ENCODE measurements at regions not wholly inside any gene's neighbourhood (a gene's known extent, or its start where the extent isn't known, plus 50 kb on each side); places are given as distances from the start of the nearest gene placed in this dataset.

DNA sequence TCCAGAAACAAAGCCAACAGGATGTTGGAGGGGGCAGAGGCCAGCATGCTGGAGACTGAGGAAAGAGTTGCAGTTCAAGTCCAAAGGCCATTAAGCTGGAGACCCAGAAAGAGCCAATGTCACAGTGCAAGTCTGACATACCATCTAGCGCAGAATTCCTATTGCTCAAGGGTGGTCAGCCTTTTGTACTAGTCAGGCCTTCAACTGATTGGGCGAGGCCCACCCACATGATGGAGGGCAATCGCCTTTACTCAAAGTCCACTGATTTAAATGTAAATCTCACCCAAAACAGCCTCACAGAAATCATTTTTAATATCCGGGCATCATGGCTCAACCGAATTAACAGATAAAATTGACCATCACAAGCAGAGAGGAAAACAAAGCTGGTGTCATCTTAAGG lies 113.9 kb downstream of the RCN1 start:
- no peak for DNase-seq

DNA sequence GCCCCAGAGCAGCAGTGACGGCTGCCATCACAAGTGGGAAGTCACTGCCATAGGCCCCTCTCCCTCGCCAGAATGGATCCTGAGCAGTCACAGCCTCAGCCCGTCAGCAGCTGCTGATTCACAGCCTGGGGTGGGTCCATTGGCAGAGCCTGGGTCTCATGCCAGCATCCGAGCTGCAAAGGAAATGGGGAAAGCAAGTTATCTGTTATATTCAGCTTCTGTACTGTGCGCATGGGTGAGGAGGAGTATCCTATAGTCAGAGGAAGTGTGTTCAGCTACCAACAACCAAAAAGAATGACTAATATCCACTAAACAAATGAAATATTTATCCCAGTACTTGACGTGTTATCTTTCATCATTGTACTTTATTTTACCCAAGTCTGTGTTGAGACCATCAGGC lies 119.7 kb downstream of the RCN1 start:
- no peak for DNase-seq

DNA sequence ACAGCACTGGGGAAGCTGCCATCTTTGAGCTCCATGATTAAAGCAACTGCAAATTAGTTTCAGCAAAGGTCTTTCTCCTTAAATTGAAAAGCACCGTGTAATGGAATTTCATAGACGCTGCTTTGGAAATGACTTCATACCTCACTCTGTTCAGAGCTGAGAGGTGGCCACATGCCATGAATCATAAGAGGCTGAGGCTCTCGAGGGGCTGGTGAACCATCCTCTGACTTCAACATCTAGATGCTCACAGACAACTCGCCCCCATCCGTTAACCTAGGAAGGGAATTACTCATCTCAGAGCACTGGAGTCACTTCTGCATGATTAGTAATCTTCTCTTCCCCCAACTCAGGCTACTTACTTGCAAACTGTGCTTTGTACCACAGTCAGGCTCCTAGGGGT lies 122.3 kb downstream of the RCN1 start:
- DNase-seq = no peak

DNA sequence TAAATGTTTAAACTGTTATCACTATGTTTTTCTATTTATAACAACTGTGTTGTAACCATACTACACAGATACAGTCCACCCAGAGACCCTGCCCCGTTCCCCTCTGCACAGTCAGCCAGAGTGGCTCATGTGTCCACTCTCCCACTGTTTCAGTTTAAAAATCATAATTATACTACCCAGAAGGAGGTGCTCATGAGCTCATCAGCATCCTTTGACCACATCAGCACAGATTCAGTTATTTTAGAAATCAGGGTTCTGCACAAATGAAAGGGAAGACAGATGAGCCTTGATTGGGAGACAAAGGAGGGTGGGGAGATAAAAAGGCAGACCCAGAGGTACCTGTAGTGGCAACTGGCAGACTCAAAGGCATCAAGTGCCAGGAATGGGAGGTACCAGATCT lies 124.3 kb downstream of the RCN1 start:
- no peak for DNase-seq

DNA sequence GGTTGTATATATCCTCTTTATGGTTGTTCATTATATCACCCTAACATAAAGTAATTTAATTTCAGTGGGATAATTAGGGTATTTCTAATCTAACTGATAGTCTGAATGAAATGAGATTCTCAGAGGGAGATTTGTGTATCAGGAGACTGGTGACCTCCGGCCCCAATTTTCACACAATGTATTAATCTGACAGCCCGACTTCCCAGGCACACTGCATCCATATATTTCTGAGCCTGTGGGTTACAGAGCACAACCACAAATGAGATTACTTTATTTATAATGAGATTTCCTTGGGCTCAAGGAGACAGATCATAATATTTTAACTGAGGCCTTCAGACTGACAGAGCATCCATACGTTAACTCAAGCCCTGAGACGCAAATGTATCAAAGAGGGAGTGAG lies 125.9 kb downstream of the RCN1 start:
- DNase-seq = no peak

DNA sequence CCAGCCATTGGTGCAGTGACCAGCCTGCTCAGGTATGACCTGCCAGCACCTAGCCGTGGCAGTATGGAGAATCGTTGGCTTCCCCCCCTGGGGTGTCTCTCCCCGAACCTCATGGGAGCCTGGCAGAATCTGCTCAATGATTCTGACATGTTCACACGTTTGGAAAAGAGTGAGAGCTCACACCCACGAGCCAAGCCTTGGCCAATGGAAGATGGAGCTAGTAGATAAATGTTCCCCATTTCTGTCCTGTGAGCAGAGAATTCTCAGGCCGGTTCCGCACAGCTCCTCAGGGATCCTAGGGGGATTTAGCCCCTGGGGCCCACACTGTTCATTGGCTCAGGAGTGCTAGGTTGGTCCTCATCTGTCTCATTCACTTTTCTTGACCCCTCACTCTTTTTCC lies 128.4 kb downstream of the RCN1 start:
- DNase-seq = no peak

DNA sequence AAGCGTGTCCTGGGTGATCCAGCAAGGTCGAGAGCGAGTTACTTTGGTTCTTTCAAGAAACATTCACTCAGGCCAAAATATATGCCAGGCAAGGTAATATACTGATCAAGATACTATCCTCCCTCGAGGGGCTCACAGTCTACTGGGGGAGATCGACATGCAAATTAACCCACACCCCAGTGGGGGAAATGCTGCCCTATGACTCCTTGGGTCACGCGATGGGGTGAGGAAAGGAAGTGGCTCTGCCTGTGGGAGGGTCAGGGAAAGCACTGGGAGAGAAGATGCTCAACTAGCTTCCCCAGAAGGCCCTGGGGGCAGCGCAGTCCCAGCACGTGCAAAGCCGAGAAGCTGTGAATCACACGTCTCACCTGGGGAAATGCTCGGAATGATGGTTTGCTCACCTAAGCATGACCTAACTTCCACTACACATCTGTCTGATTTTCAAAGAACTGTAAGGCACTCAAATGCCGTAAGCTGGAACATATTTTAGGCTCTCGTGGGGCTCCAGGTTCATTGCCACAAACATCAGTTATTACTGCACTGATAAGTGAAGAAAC lies 130.7 kb downstream of the RCN1 start:
- DNase-seq = no peak

DNA sequence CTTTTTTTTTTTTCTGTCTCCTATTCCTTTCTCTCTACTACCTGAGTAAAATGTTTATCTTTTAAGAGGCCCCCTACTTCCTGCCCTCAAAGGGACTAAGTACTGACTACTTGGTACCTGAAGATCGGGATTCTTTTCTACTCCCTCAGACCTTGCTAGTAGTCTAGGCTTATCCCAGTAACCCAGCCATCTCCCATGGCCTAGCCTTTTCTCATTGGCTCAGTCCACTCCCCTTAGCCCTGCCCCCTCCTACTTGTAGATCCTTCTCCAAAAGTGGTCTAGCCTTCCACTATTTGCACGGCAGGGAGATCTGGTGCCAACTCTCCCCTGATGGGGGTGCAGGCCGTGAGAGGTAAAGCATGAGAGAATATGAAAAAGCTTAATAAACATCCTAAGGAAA lies 133.7 kb downstream of the RCN1 start:
- no peak for DNase-seq

DNA sequence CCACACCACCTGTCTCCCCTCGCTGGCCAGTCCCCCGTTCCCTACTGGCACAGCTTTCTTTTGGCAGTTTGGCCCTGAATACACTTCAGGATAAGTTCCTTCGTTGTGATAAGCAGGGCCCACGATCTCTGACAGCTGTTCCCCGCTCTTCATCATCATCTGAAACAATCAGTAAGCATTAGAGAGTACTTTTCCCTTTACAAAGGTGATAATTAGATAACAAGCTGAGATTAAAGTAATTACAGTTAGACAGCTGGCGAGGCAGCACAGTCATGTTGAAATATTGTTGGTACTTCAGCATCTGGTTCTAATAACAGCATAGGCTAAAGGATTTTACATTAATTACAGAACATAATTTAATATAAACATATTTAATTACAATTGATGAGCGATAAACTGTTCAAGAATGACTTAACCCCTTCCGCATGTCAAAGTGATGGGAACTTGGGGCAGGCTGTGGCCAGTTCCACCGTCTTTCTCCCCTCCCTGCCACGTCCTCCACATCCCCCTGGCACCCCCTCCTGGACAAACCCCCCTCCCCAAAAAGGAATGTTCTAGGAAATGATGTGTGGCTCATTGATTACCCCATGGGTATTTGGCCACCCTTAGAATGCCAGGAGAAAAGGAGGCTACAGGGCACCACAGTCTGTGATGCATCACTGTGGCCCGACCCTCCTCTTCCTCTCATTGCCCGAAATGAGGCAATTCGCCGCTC lies 134.9 kb downstream of the RCN1 start:
- DNase-seq = no peak

DNA sequence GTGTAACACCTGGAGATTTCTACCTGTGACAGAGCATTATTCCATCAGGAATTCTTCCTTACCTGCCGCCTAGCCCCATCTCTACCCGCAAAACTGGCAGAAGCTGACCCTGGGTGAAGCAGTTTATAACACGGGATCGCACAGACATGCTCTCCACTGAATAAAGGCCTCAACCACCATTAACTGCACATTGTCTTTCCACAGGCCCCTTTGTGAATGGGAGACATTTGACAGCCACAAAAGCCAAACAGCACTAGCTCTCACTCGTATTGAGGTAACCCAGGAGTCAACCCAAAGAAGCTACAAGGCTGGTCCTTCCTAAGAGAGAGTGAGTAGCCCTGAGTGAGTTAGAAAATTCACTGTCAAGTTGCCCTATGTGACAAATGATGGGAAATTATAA lies 135.6 kb downstream of the RCN1 start:
- no peak for DNase-seq

DNA sequence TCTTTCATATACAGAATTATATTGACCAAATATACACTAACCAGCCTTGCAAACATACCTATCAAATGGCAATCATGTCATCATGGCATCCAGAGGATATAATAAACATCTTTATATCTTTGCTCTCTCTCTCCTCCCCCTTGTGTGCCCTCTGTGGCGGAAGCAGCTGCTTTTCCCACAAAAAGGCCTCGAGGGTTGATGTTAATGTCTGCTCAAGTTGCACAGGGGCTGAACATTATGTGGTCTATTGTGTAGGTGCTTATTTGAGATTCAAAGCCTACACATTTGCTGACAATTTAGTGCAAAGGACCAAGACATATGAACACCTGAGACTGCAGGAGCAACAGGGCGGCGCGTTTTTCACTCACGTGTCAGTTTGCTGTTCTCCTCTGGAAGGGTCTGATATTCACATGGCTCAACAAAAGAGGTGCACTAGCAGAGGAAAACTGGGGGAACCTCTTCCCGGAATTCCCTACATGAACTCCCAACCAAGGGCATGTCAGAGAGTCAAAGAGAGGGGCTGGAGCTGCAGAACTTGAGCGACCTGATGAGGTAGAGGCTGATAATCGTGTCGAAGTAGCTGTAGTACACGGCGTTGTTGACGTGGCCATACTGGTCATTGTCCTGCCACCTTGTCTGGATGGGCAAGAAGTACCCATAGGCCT lies 138.8 kb downstream of the RCN1 start:
- no peak for DNase-seq

DNA sequence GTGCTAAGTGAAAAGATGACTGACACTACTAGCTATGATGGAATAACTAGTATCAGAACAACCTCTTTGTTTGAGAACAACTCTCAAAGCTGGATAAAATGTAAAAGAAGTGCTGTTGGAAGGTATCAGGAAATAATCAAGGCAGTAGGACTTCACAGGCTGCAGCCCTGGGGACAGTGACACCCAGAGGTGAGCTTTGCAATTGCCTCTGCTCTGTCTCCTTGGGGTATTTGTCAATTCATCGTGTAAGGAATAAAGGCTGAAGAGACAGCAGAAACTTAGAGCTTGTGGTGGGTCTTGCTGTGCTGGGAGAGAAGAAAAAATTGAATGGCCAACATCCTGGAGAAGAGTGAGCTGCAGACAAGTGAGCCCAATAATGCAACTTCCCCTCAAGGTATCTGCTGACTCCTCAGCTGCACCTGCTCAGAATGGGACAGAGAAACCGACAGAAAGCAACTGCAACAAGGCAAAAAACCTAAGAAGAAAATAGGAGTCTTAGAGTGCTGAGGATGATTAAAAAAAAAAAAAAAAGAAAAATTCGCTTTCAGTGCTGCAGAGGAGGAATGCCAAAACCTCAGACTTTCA lies 141.1 kb downstream of the RCN1 start:
- DNase-seq = no peak

DNA sequence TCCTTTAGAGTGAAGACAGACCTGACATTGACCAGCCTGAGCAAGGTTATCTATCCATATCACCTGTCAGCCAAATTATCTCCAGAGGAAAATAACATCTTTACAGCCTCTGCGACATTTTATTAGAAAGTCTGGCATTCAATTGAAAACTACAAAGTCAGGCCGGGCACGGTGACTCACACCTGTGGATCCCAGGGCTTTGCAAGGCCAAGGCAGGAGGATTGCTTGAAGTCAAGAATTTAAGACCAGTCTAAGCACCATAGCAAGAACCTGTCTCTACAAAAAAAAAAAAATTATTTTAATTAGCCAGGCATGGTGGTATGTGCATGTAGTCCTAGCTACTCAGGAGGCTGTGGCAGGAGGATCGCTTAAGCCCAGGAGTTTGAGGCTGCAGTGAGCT lies 141.6 kb downstream of the RCN1 start:
- DNase-seq = no peak

DNA sequence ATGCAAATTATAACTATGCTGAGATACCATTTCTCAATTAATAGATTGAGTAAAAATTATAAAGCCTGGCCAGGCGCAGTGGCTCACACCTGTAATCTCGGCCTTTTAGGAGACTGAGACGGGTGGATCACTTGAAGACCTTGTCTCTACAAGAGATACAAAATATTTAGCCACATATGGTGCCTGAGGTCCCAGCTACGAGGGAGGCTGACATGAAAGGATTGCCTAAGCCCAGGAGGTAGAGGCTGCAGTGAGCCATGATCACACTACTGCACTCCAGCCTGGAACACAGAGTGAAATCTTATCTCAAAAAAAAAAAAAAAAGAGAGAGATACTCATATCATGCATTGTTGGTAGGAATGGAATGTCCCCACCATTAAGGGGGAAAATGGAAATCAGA lies 142.4 kb downstream of the RCN1 start:
- DNase-seq = no peak

DNA sequence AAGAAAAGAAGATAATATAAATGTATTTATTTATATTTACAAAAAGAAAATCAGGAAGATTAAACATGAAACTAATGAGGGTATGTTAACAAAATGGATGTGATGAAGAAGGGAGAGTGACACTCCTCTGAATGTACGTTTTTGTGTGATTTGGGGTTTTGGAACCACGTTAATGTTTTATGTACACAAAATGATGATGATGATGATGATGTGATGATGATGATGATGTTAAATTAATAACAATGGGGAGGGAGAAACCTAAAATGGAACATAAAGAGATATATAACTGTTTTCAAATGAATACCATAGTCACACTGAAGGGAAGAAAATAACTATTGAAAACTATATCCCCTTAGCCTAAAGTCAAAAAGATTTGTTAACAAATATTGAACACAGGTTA lies 143.1 kb downstream of the RCN1 start:
- no peak for DNase-seq

DNA sequence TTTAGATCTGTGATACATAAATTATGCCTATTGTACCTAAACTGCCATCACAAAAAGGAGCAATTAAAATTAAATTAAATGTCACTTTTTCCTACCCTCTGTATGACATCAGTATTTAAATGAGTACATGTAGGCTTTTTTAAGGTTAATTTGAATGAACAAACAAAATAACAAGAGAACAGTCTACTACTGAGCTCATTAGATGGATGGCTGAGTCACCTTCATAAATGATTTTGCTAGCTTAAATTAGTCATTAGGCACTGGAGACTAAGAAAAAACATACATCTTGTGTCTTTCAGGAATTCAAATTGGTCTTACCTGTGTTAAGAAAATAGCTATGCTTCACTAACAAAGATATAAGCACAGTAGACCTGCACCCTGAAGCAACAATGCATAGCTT lies 153.6 kb downstream of the RCN1 start:
- no peak for DNase-seq

DNA sequence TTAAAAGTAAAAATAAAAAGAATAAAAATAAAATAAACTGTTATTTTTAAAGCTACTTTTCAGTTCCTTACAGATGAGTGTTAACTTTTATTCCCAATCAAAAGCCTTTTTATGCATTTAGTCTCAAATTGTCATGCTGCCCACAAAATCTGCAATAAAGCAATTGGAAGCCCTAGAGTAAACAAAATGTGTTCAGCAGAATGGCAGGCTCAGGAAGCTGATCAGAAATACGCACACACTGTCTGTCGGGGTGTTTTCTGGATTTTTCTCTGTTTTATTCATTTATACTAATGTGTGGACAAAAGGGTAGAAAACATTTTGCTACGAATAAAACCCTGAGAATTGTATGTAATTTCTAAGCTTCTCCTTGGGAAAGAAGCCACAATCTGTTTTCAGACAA lies 162.8 kb downstream of the RCN1 start:
- no peak for DNase-seq

DNA sequence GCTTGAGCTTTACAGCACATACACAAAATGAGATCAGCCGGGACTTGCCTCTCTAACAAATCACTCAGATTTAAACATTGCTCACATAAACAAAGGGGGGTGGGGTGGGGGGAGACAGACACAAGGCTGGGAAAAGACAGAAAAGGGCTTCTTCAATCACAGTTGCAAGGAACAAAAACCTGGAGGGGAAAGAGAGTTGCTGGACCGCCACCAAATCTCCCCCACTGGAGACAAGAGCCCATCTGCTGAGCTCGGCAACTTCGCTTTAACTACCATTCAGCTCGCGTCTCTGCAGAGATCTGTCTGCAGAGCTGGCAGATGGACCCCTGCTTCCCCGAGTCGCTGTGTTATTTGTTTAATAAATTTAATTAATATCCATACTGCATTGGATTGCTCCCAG lies 165.0 kb downstream of the RCN1 start:
- no peak for DNase-seq

DNA sequence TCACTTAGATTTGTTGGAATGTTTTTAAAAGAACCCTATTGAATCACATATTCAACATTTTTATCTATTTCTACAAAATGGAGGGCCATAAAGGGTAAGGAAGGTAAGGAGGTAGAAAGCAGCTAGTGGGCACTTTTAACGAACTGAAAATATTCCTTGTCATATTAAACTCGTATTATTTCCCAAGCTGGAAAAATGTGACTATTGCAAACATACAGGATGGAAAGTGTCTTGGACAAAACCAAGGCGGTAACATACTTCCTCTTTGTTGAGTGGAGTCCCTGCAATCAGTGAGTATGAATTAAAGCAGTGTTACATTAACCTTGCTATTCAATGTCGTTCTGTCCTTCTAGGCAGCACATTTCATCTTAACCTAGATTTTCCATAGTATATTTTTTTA lies 165.6 kb downstream of the RCN1 start:
- DNase-seq = no peak

DNA sequence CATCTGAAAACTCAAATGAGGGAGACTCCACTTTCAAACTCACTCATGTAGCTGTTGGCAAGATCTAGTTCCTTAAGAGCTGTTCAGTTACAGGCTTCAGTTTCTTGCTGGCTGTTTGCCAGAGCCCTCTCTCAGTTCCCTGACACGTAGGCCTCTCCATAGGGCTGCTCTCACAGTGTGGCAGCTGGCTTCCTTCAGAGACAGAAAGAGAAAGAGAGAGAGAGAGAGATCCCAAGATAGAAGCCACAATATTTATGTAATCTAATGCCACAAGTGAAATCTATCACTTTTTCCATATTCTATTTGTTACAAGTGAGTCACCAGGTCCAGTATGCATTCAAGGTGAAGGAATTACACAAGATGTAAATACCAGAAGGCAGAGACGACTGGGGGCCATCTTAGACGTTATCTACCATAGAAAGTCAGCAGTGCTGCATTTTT lies 168.8 kb downstream of the RCN1 start:
- peak; percentile 4 for DNase-seq

DNA sequence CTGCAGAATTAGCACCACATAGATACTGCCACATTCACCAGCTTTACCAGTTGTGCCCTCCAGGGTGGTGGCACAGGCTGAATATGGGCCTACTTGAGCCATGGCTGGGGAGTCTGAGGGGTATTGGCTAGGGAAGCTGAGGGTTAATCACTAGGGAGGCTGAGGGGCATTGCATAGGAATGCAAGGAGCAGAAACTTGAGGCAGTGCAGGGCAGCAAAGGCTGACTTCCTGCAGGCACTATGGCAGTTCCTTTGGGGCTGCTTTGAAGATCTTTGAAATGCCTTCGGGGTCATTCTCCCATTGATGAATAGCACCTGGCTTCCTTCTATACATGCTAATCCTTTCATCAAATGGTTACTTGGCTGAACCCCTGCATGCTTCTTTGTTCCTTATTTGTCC lies 171.5 kb downstream of the RCN1 start:
- no peak for DNase-seq

DNA sequence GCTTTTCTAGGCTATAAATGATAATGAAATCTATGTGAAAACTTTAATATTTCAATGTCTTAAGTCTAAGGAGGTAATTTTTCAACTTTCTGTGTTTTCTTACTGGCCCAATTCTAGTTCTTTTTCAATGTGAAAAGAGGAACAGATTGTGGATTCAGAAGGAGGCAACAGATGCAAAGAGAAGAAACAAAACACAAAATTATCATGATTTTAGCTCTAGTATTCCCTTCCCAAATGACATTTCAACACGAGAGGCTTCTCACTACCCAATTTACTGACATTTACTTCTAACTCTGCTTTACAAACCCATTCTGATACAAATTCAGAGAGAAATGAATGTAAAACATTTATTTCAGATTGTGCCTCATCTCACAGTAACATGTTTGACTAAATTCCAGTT lies 169.4 kb downstream of the WT1 start:
- DNase-seq = no peak

DNA sequence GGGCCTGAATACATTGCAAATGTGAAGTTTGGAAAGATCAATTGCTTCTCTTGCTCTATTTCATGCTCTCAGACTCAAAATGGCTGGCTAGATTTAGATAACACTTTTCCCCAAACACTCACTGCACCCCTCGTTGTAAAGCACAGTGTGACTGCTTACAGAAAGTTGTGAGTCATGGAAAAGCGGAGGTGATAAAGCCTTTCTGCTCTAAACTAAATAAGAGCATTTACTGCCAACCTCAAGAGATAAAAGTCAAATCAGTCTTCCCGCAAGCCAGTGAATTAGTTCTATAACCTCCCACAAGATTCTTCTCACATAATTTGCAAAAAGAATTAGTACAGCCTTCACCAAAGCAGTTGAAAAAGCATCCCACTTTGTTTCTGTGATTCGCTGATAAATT lies 168.7 kb downstream of the WT1 start:
- DNase-seq = no peak

DNA sequence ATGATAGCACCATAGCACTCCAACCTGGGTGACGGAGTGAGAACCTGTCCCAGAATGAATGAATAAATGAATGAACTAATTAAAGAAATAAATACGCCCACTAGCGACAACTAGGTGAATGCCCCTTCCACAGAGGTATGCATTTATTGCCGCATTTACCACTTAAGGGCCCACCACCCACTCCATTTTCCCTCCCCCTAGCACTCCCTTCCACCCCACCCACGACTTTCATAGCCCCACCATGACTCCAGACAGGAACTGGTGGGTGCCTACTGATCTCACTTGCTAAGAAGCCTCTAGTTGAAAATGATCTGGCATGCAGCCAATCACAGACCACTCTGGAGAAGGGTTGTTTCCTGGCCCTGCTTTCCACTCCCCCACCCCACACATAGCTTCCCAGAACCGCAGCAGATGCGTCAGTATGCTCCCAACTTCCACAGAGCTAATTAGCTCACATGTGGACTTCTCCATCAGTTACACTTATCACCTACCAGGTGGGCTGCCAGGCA lies 167.6 kb downstream of the WT1 start:
- DNase-seq = no peak

Data from stimulated activated CD4-positive, alpha-beta T cell treated with anti-CD3 and anti-CD28 coated beads, Interleukin-12 subunit alpha, Interleukin-12 subunit beta, amount 100 ng/mL, for 4 hours (primary cell).